C4-2B (cell line): ENCODE measurements at regions not wholly inside any gene's neighbourhood (a gene's known extent, or its start where the extent isn't known, plus 50 kb on each side); places are given as distances from the start of the nearest gene placed in this dataset.

Experiments used
- H3K27ac ChIP-seq: fragments of 450-650 bp; 2 replicates; pipeline ENCODE4 v1.5.1; 2017
- ZFX ChIP-seq: fragments of 450-650 bp; IDR thresholded peaks from 2 replicates; pipeline ENCODE4 v1.6.1; 2017
- TF ChIP-seq, protein P1 (sequence below): fragments of 450-650 bp; conservative IDR thresholded peaks from 2 replicates; pipeline ENCODE4 v1.5.1; 2017; ENCODE audit warnings: mild to moderate bottlenecking

DNA sequence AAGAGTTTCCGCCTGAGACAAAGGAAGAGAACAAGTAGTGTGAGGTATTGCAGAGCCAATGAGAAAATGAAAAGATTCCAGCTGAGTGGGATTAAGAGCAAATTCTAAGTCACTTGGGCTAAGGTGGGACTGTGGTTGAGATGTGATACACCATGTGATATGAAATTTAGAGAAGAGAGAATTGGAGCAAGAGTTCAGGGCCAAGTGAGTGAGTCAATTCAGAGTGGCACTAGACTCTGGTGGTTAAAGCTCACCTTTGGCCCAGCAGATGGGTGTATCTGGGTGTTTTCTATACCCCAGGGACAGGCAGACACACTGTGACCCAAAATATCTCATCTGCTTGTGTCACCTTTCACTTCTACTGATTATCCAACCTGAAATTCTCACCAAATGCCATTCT, 368.1 kb downstream of the KCNN2 start:
- TF ChIP-seq, protein P1, sequence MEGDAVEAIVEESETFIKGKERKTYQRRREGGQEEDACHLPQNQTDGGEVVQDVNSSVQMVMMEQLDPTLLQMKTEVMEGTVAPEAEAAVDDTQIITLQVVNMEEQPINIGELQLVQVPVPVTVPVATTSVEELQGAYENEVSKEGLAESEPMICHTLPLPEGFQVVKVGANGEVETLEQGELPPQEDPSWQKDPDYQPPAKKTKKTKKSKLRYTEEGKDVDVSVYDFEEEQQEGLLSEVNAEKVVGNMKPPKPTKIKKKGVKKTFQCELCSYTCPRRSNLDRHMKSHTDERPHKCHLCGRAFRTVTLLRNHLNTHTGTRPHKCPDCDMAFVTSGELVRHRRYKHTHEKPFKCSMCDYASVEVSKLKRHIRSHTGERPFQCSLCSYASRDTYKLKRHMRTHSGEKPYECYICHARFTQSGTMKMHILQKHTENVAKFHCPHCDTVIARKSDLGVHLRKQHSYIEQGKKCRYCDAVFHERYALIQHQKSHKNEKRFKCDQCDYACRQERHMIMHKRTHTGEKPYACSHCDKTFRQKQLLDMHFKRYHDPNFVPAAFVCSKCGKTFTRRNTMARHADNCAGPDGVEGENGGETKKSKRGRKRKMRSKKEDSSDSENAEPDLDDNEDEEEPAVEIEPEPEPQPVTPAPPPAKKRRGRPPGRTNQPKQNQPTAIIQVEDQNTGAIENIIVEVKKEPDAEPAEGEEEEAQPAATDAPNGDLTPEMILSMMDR, result no peak
- no peak for TF ChIP-seq ZFX

DNA sequence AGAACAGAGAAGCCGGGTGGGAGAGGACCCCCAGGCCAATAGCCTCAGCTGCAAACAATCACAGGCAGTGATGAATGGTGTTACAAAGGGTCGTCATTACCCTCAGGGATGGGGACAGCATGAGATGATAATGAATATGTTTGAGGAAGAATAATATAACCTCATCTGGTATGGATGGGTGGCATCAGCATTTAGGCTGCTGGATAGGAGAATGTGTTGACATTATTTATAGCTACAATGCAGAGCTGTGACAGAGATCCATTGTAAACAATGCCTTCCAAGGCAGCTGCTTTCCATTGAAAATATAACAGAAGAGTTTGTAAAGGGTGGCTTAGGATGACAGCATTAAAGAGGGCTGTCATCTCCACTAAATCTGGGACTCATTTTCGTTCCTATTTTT, 365.5 kb downstream of the KCNN2 start:
- H3K27ac ChIP-seq, result no peak overlapping the region
- no peak for TF ChIP-seq ZFX

More for the DNA sequence above, 368.1 kb downstream of the KCNN2 start:
- no peak overlapping the region for H3K27ac ChIP-seq

DNA sequence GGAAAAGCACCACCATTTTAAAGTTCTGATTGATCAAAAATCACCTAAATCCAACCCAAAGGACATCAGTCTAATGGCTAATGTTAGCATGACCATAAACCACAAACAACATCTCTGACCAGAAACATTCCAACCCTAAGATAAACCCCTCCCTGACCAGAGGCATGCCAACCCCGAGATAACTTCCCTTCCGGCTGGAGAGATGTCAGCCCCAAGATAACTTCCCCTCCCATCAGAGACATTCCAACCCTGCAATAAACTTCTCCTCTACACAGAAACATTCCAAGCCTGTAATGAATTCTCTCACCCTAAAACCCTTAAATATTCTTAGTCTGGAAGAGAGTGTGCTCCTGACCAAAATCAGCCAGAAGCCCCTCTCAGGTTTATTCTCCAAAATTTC, 364.3 kb downstream of the KCNN2 start:
- TF ChIP-seq ZFX, result no peak
- TF ChIP-seq, protein P1, result no peak
- no peak overlapping the region for H3K27ac ChIP-seq

DNA sequence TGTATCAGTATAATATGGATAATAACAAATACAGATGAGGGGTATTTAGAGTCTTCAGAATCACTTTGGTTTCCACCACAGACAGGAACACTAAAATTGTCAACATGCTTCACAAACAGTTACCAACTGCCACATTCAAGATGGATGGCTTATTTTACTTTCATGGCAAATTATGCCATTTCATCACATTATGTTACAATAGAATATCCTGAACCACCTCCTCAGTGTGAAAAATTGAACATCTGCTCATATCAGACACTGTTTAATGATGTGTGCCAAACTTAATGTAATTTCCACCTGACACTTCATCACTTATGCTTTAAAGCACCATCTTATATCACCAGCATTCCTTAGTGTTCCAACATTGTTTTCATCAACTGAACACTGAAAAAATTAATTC, 357.4 kb downstream of the KCNN2 start:
- no peak overlapping the region for H3K27ac ChIP-seq
- no peak for TF ChIP-seq ZFX
- TF ChIP-seq, protein P1, result no peak

DNA sequence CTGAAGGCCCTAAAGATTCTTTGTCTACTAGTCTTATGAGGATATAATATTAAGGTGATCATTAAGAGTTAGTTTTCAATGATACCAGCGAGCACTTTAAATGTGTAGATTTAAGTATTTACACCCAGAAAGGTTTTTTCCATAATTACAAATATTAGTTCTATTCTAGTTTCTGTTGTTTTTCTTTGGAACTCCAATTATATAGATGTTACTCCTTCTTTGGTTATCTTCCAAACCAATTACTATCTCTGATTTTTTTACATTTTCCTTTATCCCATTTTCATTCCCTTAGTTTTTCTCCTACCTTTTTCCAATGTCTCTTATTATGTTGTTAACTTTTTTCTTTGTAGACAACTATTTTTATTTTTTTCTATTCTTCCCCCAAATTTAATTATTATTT, 355.1 kb downstream of the KCNN2 start:
- TF ChIP-seq ZFX, result no peak
- TF ChIP-seq, protein P1, result no peak
- no peak overlapping the region for H3K27ac ChIP-seq

DNA sequence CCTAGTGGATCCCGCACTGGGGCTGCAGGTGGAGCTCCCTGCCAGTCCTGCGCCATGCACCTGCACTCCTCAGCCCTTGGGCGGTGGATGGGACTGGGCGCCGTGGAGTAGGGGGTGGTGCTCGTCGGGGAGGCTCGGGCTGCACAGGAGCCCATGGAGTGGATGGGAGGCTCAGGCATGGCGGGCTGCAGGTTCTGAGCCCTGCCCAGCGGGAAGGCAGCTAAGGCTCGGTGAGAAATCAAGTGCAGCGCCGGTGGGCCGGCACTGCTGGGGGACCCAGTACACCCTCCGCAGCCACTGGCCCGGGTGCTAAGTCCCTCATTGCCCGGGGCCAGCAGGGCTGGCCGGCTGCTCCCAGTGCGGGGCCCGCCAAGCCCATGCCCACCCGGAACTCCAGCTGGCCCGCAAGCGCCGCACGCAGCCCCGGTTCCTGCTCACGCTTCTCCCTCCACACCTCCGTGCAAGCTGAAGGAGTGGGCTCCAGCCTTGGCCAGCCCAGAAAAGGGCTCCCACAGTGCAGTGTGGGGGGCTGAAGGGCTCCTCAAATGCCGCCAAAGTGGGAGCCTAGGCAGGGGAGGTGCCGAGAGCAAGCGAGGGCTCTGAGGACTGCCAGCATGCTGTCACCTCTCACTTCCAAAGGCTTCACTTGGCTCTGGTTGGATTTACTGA, 342.5 kb downstream of the KCNN2 start:
- H3K27ac ChIP-seq, result peak overlapping the region; percentile 97

DNA sequence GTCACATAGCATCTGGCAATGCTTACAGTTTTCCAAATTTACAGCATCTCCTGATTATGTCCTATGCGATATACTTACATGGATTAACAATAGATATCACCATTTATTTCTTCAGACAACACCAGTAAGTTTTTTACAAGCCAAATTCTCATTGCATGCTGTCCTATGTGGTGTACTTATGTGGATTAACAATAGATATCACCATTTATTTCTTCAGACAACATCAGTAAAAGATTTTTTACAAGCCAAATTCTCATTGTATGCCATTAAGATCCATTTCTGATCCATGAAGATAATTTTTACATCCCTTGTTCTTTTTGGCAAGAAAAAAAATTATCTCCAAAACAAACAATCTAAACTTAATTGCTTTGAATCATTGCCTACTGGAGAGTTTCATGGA, 340.9 kb downstream of the KCNN2 start:
- TF ChIP-seq, protein P1, result no peak
- no peak for TF ChIP-seq ZFX
- H3K27ac ChIP-seq, result peak overlapping the region; percentile 97

DNA sequence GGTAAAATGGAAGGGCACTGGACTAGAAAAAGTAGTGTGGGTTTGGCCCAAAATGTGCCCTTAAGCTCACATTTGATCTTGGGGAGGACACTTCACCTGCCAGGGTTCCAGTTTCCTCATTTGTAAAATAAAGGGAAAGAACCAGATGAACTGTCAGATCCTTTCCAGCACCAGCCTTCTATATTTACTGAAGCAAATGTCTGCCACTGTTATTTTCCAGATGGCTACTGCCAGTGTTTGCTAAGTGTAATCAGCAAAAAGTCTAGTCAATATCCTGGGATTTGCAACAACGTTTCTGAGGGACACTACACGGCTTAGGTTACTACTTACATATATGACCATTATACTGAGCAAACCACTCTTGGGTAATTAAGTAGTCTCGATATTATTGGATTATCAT, 340.3 kb downstream of the KCNN2 start:
- H3K27ac ChIP-seq, result peak overlapping the region; percentile 64; the same call in 1 of the 2 replicates
- no peak for TF ChIP-seq ZFX
- TF ChIP-seq, protein P1, result no peak
